Esophagus muscularis mucosa (tissue), 4 donors: ENCODE measurements at regions not wholly inside any gene's neighbourhood (a gene's known extent, or its start where the extent isn't known, plus 50 kb on each side); places are given as distances from the start of the nearest gene placed in this dataset.

Experiments
- CTCF ChIP-seq, 3 experiments: fragments of 200-600 bp in 2 of 3; fragments of 450-650 bp in 1 of 3; sonication (generic) in 2 of 3; IDR thresholded peaks; one replicate each; pipeline ENCODE4 v1.5.1; 2017 to 2019; ENCODE audit warnings: antibody characterized with exemption in 3 of 3, mild to moderate bottlenecking in 2 of 3, moderate library complexity in 1 of 3
- EP300 ChIP-seq: sonication (generic); formaldehyde crosslinking; IDR thresholded peaks from one replicate; pipeline ENCODE4 v1.6.1; 2017; ENCODE audit warnings: antibody characterized with exemption
- POLR2A ChIP-seq: fragments of 450-650 bp; IDR thresholded peaks from one replicate; pipeline ENCODE4 v1.6.1; 2017; ENCODE audit warnings: antibody characterized with exemption, moderate library complexity, mild to moderate bottlenecking, low read depth
- POLR2AphosphoS5 ChIP-seq, 2 donors: sonication (generic); formaldehyde crosslinking; IDR thresholded peaks; one replicate each; pipeline ENCODE4 v1.6.1; 2017; ENCODE audit warnings: antibody characterized with exemption in 2 of 2

- TF ChIP-seq CTCF (IDR thresholded peaks at IDR 0.05) (no peak), POLR2A (no peak), POLR2AphosphoS5 (IDR thresholded peaks at IDR 0.05) (no peak), EP300 (no peak)
Observed at GRCh38 chr1:105254906-105255305, 1505.2 kb downstream of the AMY1C start.
